Tibial nerve (tissue), 4 donors: ENCODE measurements at regions not wholly inside any gene's neighbourhood (a gene's known extent, or its start where the extent isn't known, plus 50 kb on each side); places are given as distances from the start of the nearest gene placed in this dataset.

Source experiments
- DNase-seq, 2 donors: peaks; one replicate each; pipeline ENCODE4 v3.0.0-alpha.2; 2019; ENCODE audit warnings: low spot score in 2 of 2
- H3K27ac ChIP-seq, 4 donors: fragments of 200-600 bp; sonication (generic) in 3 of 4; one replicate each; pipeline ENCODE4 v1.5.1; 2017 to 2019; ENCODE audit warnings: mild to moderate bottlenecking in 1 of 4
- H3K27me3 ChIP-seq, 2 donors: fragments of 200-600 bp; sonication (generic) in 1 of 2; one replicate each; pipeline versions ENCODE4 v1.5.1 to v1.6.0; 2017 to 2019
- H3K36me3 ChIP-seq, 3 donors: fragments of 200-600 bp; sonication (generic); one replicate each; pipeline ENCODE4 v1.5.1; 2018 to 2019
- H3K4me1 ChIP-seq, 4 donors: fragments of 200-600 bp; sonication (generic) in 3 of 4; one replicate each; pipeline ENCODE4 v1.5.1; 2017 to 2019
- H3K4me3 ChIP-seq, 4 donors: fragments of 200-600 bp; sonication (generic) in 3 of 4; one replicate each; pipeline ENCODE4 v1.5.1; 2017 to 2019; ENCODE audit warnings: mild to moderate bottlenecking in 1 of 4, moderate library complexity in 1 of 4
- H3K9me3 ChIP-seq, 4 donors: fragments of 200-600 bp; sonication (generic) in 3 of 4; one replicate each; pipeline ENCODE4 v1.5.1; 2017 to 2019
- CTCF ChIP-seq, 5 experiments: fragments of 200-600 bp in 3 of 5; fragments of 450-650 bp in 2 of 5; sonication (generic) in 3 of 5; IDR thresholded peaks; one replicate each; pipeline ENCODE4 v1.5.1; 2016 to 2019; ENCODE audit warnings: antibody characterized with exemption in 5 of 5, mild to moderate bottlenecking in 3 of 5, moderate library complexity in 2 of 5
- EP300 ChIP-seq, 2 donors: sonication (generic); formaldehyde crosslinking; IDR thresholded peaks; one replicate each; pipeline ENCODE4 v1.6.1; 2017; ENCODE audit warnings: antibody characterized with exemption in 2 of 2, mild to moderate bottlenecking in 1 of 2
- POLR2A ChIP-seq, 2 donors: fragments of 450-650 bp; IDR thresholded peaks; one replicate each; pipeline ENCODE4 v1.6.1; 2017; ENCODE audit warnings: antibody characterized with exemption in 2 of 2, mild to moderate bottlenecking in 2 of 2, moderate library complexity in 2 of 2
- WGBS, 2 donors: methylation state at CpG; one replicate each; pipeline ENCODE4 v1.1.5; 2018; 5-methylcytosine and 5-hydroxymethylcytosine counted together

- Histone ChIP-seq H3K9me3 (peaks cover 0 to 4% (median 0%) of the 10 kb centered on the region in 4 donors), H3K27ac (no peak overlapping the region), H3K4me1 (peaks cover 0 to 11% (median 0%) of the 10 kb centered on the region in 4 donors), H3K36me3 (no peaks in the 10 kb centered on the region), H3K27me3 (peaks cover 0 to 21% of the 10 kb centered on the region in 2 donors), H3K4me3 (no peak overlapping the region)
- no peak for DNase-seq
- TF ChIP-seq CTCF (IDR thresholded peaks at IDR 0.05) (no peak), POLR2A (IDR thresholded peaks at IDR 0.05) (no peak)
- WGBS, 2 donors = 55 to 74% methylated on average over 7 of the region's 7 CpGs
Observed at GRCh38 chr13:111850458-111850857, 216.5 kb upstream of the SOX1 start.

DNA sequence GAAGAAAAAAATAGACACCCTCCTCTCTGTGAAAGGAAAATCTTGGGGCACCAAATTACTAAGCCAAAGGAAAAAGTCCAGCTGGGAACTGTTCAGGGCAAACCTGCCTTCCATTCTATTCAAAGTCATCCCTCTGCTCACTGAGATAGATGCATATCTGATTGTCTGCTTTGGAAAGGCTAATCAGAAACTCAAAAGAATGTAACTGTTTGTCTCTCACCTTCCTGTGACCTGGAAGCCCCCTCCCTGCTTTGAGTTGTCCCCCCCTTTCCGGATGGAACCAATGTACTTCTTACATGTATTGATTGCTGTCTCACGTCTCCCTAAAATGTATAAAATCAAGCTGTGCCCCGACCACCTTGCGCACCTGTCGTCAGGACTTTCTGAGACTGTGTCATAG lies 216.0 kb upstream of the SOX1 start:
- Histone ChIP-seq H3K27ac (no peak overlapping the region), H3K4me1 (peaks cover 0 to 6% (median 0%) of the 10 kb centered on the region in 4 donors), H3K36me3 (no peaks in the 10 kb centered on the region), H3K4me3 (no peak overlapping the region), H3K9me3 (peaks cover 0 to 4% (median 0%) of the 10 kb centered on the region in 4 donors), H3K27me3 (peaks cover 0 to 16% of the 10 kb centered on the region in 2 donors)
- TF ChIP-seq CTCF (IDR thresholded peaks at IDR 0.05) (no peak), EP300 (IDR thresholded peaks at IDR 0.05) (no peak), POLR2A (IDR thresholded peaks at IDR 0.05) (no peak)
- 77 to 82% methylated on average over 5 of the region's 5 CpGs for WGBS, 2 donors
- DNase-seq = no peak

DNA sequence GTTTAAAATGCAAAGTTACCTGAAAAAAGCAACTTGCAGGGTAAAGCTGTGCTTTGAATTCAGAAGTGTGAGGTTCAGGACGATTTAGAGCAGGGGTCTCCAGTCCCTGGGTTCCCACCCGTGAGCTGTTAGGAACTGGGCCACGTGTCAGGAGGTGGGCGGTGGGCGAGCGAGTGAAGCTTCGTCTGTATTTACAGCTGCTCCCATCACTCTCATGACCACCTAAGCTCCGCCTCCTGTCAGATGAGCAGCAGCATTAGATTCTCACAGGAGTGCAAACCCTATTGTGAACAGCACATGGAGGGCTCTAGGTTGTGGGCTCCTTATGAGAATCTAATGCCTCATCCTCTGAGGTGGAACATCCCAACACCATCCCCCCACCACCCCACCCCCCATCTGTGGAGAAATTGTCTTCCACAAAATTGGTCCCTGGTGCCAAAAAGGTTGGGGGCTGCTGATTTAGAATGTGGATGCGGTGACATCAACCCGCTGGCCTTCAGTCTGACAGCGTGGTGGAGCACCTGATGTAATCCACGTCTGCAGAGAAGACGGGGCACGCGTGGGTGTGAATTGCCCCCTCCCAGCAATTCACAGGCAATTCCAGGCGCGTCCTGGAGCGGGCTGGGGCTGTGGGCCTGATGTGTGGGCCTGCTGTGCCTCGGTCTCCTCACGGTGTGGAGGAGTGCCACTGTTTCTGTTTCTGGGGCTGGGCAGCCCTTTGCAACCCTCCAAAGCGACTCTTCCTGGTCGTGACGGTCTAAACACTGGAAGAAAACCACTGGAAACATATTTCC lies 214.0 kb upstream of the SOX1 start:
- peaks cover 0 to 4% (median 0%) of the 10 kb centered on the region in 4 donors for H3K9me3 ChIP-seq
- no peak for TF ChIP-seq EP300 (IDR thresholded peaks at IDR 0.05)
- no peak for TF ChIP-seq CTCF (IDR thresholded peaks at IDR 0.05)
- no peak for TF ChIP-seq POLR2A (IDR thresholded peaks at IDR 0.05)
- 55 to 70% methylated on average over 18 to 23 of the region's 23 CpGs for WGBS, 2 donors

DNA sequence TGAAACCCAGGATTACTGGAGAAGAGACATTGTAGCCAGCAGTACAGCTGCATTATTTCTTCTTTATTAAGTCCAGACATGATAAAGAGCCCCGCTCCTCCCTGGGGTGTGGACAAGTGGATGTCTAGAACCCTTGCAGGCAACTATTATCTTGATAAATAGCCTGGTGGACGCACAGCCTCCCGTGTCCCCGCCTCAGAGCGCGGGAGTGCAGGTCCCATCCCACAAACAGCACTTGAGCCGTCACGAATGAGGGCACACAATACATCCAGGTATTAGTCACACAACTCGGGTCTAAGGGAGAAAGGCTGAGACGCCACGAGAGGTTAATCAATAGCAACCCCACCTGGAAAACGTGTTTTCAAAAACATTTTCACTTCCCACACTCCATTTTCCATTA lies 213.2 kb upstream of the SOX1 start:
- H3K4me1 ChIP-seq = no peaks in the 10 kb centered on the region
- H3K36me3 ChIP-seq = no peaks in the 10 kb centered on the region

More for the DNA sequence above, 214.0 kb upstream of the SOX1 start:
- no peak for DNase-seq
- Histone ChIP-seq H3K27ac (no peak overlapping the region), H3K4me3 (no peak overlapping the region), H3K36me3 (no peaks in the 10 kb centered on the region), H3K4me1 (no peaks in the 10 kb centered on the region), H3K27me3 (peaks cover 0 to 10% of the 10 kb centered on the region in 2 donors)

DNA sequence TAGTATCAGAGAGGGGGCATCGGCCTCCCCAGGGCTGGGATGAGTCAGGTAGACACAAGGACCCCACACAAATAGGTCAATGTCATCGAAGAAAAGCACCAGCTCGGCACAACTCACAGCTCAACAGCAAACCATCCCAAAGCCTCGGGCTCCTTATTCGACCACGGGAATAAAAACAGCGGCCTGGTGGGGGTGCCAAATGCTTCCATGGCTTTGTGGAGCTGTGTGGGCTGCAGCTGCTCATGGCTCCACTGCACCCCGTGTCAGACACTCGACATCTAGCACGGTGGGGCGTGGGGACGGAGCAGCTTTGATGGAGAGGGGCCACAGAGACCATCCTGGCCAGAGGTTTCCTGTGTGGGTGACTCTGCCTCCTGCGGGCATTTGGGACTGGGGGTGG lies 212.5 kb upstream of the SOX1 start:
- no peaks in the 10 kb centered on the region for H3K4me1 ChIP-seq
- H3K36me3 ChIP-seq = no peaks in the 10 kb centered on the region
- H3K27me3 ChIP-seq = no peaks in the 10 kb centered on the region
- DNase-seq = no peak
- H3K27ac ChIP-seq = no peak overlapping the region
- 56 to 66% methylated on average over 13 of the region's 13 CpGs for WGBS, 2 donors
- TF ChIP-seq CTCF (IDR thresholded peaks at IDR 0.05) (no peak), EP300 (IDR thresholded peaks at IDR 0.05) (no peak), POLR2A (IDR thresholded peaks at IDR 0.05) (no peak)
- H3K9me3 ChIP-seq = no peaks in the 10 kb centered on the region
- no peak overlapping the region for H3K4me3 ChIP-seq

More for the DNA sequence above, 213.2 kb upstream of the SOX1 start:
- Histone ChIP-seq H3K9me3 (peaks cover 0 to under 1% (median 0%) of the 10 kb centered on the region in 4 donors), H3K27me3 (peaks cover 0 to 3% of the 10 kb centered on the region in 2 donors), H3K27ac (no peak overlapping the region), H3K4me3 (no peak overlapping the region)
- WGBS, 2 donors = 68 to 75% methylated on average over 12 of the region's 12 CpGs
- DNase-seq = no peak
- TF ChIP-seq POLR2A (IDR thresholded peaks at IDR 0.05) = no peak
- TF ChIP-seq EP300 (IDR thresholded peaks at IDR 0.05) = no peak
